Posterior vena cava (tissue), 2 donors: ENCODE measurements at regions not wholly inside any gene's neighbourhood (a gene's known extent, or its start where the extent isn't known, plus 50 kb on each side); places are given as distances from the start of the nearest gene placed in this dataset.
"Not testable (repeated sequence)": the region's sequence is repeated elsewhere in the genome, so short reads cannot be mapped to it uniquely, and the experiment has no call there.

Experiments used
- DNase-seq: peaks from one replicate; pipeline ENCODE4 v3.0.0-alpha.2; 2020; ENCODE audit warnings: low spot score
- intact Hi-C, 2 donors: fragments of 100-400 bp; cut with DNase I; formaldehyde crosslinking; loops; one replicate each; pipeline versions ENCODE4 v1.14.1 to v1.14.2; 2022 to 2023
- donor health status: DM: yes; HTN: yes; CAD: no.
- donor health status: DM: yes; HTN: yes; CAD: no.

DNA sequence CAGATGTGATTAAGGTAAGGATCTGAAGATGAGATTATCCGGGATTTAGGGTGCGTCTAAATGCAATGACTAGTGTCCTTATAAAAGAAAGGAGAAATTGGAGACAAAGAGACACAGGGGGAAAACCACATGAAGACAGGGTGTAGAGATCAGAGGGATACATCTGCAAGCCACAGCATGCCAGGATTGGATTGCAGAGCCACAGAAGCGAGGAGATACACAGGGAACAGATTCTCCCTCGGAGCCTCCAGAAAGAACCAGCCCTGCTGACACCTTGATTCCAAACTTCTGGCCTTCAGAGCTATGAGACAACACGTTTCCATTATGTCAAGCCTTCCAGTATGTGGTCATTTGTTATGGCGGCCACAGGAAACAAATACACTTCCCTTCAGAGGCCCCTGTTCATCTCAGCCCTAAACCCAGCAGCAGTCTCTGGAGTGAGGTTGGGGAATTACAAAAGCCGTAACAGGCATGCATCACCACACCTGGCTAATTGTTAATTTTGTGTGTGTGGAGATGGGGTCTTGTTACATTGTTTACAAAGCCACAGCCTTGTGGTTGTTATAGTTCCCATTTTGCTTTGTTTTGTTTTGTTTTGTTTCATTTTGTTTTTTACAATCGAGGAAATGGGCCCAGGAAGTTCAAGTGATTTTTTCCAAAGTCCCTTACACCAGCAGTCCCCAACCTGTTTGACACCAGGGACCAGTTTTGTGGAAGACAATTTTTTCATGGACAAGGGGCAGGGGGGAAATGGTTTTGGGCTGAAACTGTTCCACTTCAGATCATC lies 51.6 kb upstream of the LYRM9 start:
- intact Hi-C loops = no loop called here
- no peak for DNase-seq

GRCh38 chr17:27945333-27945616 lies 52.1 kb upstream of the LYRM9 start:
- intact Hi-C loops = no loop called here
- DNase-seq = no peak

DNA sequence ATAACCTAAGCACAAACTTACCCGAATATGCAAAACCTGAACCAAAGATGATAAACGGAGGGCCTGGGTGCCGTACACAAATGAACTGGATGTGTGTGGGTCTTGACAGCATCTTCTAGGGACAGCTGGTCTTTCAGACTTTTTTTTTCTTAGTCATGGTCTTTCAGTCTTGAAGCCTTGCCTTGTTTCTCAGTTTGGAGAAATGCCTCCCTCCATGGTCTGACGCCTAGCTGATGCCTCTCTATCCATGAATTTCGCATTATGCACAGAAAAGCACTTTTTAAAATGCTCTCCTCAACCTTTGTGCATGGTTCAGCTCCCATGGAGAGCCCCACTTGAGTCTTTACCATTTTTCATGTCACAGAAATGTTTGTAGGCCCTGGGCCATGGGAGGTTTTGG lies 52.8 kb upstream of the LYRM9 start:
- intact Hi-C loops = no loop called here

GRCh38 chr17:27946513-27946912 lies 53.3 kb upstream of the LYRM9 start:
- intact Hi-C loops = no loop called here
- DNase-seq = no peak

More for the DNA sequence above, 52.8 kb upstream of the LYRM9 start:
- DNase-seq = no peak

DNA sequence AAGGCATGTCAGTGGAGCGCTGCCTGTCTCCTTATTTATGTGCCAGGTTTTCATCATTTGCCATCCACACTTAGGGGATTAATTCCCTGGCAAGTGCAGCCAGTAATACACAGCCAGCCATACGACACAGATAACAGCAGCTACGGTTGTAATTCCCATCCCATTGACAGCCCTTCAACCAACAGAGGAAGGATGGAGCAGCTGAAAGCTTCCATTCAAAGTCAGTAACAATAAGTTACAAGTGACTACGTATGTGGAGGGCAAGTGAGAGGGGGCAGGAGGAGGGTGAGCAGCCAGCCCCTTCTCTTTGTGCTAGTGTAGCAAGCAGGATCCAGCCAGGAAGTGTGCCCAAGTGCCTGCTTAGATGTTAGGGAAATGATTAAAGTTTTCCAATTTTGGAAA lies 53.8 kb upstream of the LYRM9 start:
- intact Hi-C loops = no loop called here
- DNase-seq = no peak

DNA sequence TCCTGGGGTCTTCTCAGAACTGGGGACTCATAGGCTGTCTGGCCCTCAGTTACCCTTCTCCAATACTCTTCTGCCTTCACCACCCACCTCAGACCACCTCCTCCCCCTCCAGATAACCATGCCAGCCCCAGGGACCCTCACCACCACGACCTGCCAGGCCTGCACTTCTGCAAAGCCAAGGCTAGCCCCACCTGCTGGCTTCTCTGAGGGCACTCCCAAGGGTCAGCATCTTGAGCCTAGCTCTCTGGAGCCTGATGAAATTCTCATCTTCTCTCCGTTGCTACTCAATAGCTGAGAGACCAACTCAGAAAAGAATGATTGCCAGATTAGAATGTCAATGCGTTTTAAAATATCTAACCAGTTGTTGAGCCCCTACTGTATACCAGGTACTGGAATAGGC lies 56.1 kb upstream of the LYRM9 start:
- DNase-seq = no peak
- intact Hi-C loops = no loop called here

DNA sequence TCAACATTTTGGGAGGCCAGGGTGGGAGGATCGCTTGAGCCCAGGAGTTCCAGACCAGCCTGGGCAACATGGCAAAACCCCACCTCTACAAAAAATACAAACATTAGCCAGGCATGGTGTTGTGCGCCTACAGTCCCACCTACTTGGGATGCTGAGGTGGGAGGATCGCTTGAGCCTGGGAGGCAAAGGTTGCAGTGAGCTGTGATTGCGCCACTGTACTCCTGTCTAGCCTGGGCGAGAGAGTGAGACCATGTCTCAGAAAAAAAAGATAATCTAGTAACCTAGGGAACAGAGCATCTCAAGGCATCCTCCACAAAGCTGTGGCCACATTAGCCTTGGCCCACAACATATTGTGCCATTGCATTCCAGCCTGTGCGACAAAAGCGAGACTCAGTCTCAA lies 57.1 kb upstream of the LYRM9 start:
- intact Hi-C loops, DNase-seq: not testable (repeated sequence)

DNA sequence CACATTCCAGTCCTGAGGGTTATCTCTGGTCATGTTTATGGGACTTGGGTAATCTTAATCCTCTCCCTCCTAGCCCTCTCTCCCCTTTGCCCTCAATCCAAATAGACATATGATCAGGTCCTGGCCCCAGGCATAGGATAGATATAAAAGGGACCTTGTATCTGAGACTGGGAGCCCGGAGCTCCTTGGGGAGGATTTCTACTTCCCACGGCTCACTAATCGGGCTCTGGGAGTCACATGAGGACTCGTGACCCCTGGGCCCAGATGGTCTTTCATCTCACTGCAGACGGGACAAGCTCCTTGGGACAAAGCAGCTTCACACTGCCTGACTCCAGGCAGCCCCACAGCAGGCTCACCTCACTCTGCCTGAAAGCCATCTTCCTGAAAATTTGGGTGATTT lies 57.8 kb upstream of the LYRM9 start:
- no peak for DNase-seq
- intact Hi-C loops = no loop called here

- no peak for DNase-seq
- intact Hi-C loops = no loop called here
These were observed 58.7 kb upstream of the LYRM9 start for GRCh38 chr17:27951872-27952271.

DNA sequence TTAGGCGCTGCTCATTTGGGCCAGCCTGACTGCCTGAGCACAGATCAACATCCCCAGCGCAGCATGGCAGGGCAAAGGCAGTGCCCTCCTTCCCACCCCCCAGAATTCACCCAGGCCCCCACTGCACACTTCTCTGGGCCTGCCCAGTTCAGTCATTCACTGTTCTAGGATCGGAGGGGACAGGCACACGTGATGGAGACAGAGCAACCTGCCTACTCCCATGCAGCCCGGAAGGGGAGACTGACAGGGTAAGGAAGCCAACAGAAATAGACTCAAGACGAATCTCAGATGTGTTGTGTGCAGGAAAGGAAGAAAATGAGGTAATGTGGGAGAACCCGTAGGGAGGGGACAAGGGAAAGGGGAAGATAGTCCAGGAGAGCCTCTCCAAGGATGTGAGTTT lies 59.2 kb upstream of the LYRM9 start:
- intact Hi-C loops = no loop called here
- DNase-seq = no peak

DNA sequence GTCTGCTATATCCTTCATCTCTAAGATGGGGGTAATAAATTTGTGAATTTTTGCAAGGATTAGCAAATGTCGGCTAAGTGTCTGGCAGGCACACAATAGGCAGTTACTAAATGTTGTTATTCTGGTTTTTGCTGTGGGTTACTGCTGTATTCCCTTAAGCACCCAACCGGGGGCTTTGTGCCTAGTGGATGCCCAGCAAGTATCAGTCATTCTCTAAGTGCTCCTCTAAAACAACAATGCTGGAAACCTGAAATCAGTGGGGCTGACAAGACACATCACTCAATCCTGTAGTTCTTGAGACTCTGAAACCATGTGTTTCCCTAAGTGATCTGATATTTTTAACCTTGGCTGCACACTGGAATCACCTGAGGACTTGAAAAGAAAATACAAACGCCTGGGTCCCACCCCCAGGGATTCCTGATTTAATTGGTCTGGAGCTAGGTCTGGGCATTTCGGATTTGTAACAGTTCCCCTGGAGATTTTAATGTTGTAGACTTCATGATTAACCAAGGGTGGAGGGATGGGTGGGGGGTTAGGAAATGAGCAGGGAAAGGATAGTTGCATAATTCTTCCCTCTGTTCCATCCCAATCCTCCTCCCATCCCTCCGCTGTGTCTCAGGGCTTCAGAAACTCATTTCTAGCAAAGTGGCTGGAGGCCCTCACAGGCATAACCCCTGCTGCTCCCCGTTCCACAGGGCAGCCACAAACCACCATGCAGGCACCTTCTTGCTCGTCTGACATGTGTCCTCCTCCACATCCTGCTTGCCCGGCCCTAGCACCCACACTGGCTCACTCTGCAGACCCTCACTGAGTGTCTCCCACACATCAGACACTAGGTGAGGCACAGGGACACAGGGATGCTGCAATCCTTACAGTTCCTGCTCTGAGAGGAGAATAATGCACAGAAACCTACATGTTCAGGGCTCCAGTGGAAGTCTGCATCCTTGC lies 61.7 kb upstream of the LYRM9 start:
- DNase-seq = no peak
- intact Hi-C loops = no loop called here

GRCh38 chr17:27956601-27957445 lies 63.7 kb upstream of the LYRM9 start:
- intact Hi-C loops = no loop called here
- DNase-seq = no peak

DNA sequence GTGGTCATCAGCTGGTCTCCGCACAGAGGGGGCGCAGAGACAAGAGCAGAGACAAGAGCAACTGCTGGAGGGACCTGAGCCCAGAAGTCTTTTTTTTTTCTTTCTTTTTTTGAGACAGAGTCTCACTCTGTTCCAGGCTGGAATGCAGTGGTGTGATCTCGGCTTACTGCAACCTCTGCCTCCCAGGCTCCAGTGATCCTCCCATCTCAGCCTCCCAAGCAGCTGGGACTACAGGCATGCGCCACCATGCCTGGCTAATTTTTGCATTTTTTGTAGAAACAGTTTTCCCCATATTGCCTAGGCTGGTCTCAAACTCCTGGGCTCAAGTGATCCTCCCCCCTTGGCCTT lies 64.3 kb upstream of the LYRM9 start:
- DNase-seq, intact Hi-C loops: not testable (repeated sequence)

- DNase-seq = no peak
- intact Hi-C loops = no loop called here
These were observed 65.7 kb upstream of the LYRM9 start for GRCh38 chr17:27958708-27959381.

- DNase-seq = no peak
- intact Hi-C loops = no loop called here
These were observed 66.2 kb upstream of the LYRM9 start for GRCh38 chr17:27959382-27959709.

- DNase-seq = no peak
- intact Hi-C loops = loop anchor here in 1 of 2 donors (10.0 kb wide), 1 partner anchor 126 kb away; no protein-coding TSS in a partner anchor
These were observed 67.2 kb upstream of the LYRM9 start for GRCh38 chr17:27960183-27960849.

- intact Hi-C loops = loop anchor here in 1 of 2 donors (10.0 kb wide), 1 partner anchor 128 kb away; no protein-coding TSS in a partner anchor
These were observed 69.4 kb upstream of the LYRM9 start for GRCh38 chr17:27962581-27962980.

GRCh38 chr17:27965224-27965623 lies 72.1 kb upstream of the LYRM9 start:
- no peak for DNase-seq

More at GRCh38 chr17:27962581-27962980, 69.4 kb upstream of the LYRM9 start:
- DNase-seq = not testable (repeated sequence)

More at GRCh38 chr17:27965224-27965623, 72.1 kb upstream of the LYRM9 start:
- intact Hi-C loops = loop anchor here in 1 of 2 donors (10.0 kb wide), 1 partner anchor 130 kb away; no protein-coding TSS in a partner anchor
